Progenitor cell of endocrine pancreas (in vitro differentiated cells): ENCODE measurements at regions not wholly inside any gene's neighbourhood (a gene's known extent, or its start where the extent isn't known, plus 50 kb on each side); places are given as distances from the start of the nearest gene placed in this dataset.

Experiments used
- DNase-seq: peaks from one replicate; pipeline ENCODE4 v3.0.0; 2021; ENCODE audit warnings: low spot score; ENCODE audit not compliant: unreplicated experiment
- H3K27ac Mint-ChIP-seq: 2 replicates; pipeline ENCODE4 v1.8.0; 2021; ENCODE audit warnings: mild to moderate bottlenecking, moderate library complexity, mixed read lengths
- H3K27me3 Mint-ChIP-seq: 2 replicates; pipeline ENCODE4 v1.8.0; 2021; ENCODE audit warnings: mixed read lengths
- H3K36me3 Mint-ChIP-seq: 2 replicates; pipeline ENCODE4 v1.8.0; 2022; ENCODE audit warnings: mixed read lengths; ENCODE audit not compliant: insufficient read depth
- H3K4me1 Mint-ChIP-seq: 2 replicates; pipeline ENCODE4 v1.8.0; 2021; ENCODE audit warnings: low read depth, mixed read lengths
- H3K4me3 Mint-ChIP-seq: 2 replicates; pipeline ENCODE4 v1.8.0; 2021; ENCODE audit warnings: low read depth, mild to moderate bottlenecking, moderate library complexity, mixed read lengths
- H3K9me3 Mint-ChIP-seq: 2 replicates; pipeline ENCODE4 v1.8.0; 2021; ENCODE audit warnings: low read depth, mixed read lengths
- CTCF ChIP-seq: fragments of 200-600 bp; sonication (generic); IDR thresholded peaks from one replicate; pipeline ENCODE4 v1.5.0; 2021; ENCODE audit warnings: antibody characterized with exemption, mild to moderate bottlenecking; ENCODE audit not compliant: unreplicated experiment

- H3K4me3 Mint-ChIP-seq = no peak overlapping the region
- no peaks in the 10 kb centered on the region for H3K27me3 Mint-ChIP-seq
- no peak for TF ChIP-seq CTCF
- H3K4me1 Mint-ChIP-seq = no peaks in the 10 kb centered on the region
- H3K36me3 Mint-ChIP-seq = no peaks in the 10 kb centered on the region
- DNase-seq = no peak
- no peaks in the 10 kb centered on the region for H3K9me3 Mint-ChIP-seq
- H3K27ac Mint-ChIP-seq = no peak overlapping the region
Measured at GRCh38 chr18:64699081-64699480, 550.2 kb upstream of the LINC00305 start.

- TF ChIP-seq CTCF = no peak
- Mint-ChIP-seq H3K4me3 (no peak overlapping the region), H3K4me1 (no peaks in the 10 kb centered on the region), H3K36me3 (no peaks in the 10 kb centered on the region), H3K27ac (no peak overlapping the region), H3K9me3 (no peaks in the 10 kb centered on the region), H3K27me3 (no peaks in the 10 kb centered on the region)
- DNase-seq = no peak
Measured at GRCh38 chr18:64695851-64696553, 547.1 kb upstream of the LINC00305 start.

GRCh38 chr18:64693766-64694165 lies 544.9 kb upstream of the LINC00305 start:
- no peak for TF ChIP-seq CTCF
- Mint-ChIP-seq H3K9me3 (no peaks in the 10 kb centered on the region), H3K4me3 (no peak overlapping the region), H3K4me1 (no peaks in the 10 kb centered on the region), H3K36me3 (no peaks in the 10 kb centered on the region), H3K27me3 (no peaks in the 10 kb centered on the region), H3K27ac (no peak overlapping the region)
- DNase-seq = no peak

- Mint-ChIP-seq H3K27ac (no peak overlapping the region), H3K36me3 (no peaks in the 10 kb centered on the region), H3K27me3 (no peaks in the 10 kb centered on the region), H3K9me3 (no peaks in the 10 kb centered on the region), H3K4me3 (no peak overlapping the region), H3K4me1 (no peaks in the 10 kb centered on the region)
- no peak for TF ChIP-seq CTCF
- no peak for DNase-seq
Measured at GRCh38 chr18:64692826-64693225, 543.9 kb upstream of the LINC00305 start.

GRCh38 chr18:64679121-64679520 lies 530.2 kb upstream of the LINC00305 start:
- H3K4me1 Mint-ChIP-seq = peaks cover 10% of the 10 kb centered on the region
- H3K27ac Mint-ChIP-seq = no peak overlapping the region
- H3K27me3 Mint-ChIP-seq = peaks cover 3% of the 10 kb centered on the region
- H3K4me3 Mint-ChIP-seq = no peak overlapping the region
- H3K36me3 Mint-ChIP-seq = peaks cover 3% of the 10 kb centered on the region
- H3K9me3 Mint-ChIP-seq = peaks cover 17% of the 10 kb centered on the region
- no peak for TF ChIP-seq CTCF
- DNase-seq = no peak
